ENCODE measurements at regions not wholly inside any gene's neighbourhood (a gene's known extent, or its start where the extent isn't known, plus 50 kb on each side); places are given as distances from the start of the nearest gene placed in this dataset.

- TF ChIP-seq CTCF (IDR thresholded peaks at IDR 0.05; ENCODE audit: low read depth, low read length, missing input control) (no peak), GABPA (IDR thresholded peaks at IDR 0.05 in 1 of 2, conservative IDR thresholded peaks at IDR 0.05 in 1 of 2) (no peak), YY1 (IDR thresholded peaks at IDR 0.05) (no peak), MAX (IDR thresholded peaks at IDR 0.05) (no peak), REST (IDR thresholded peaks at IDR 0.05) (no peak), TAF1 (conservative IDR thresholded peaks at IDR 0.05) (no peak), EGR1 (IDR thresholded peaks at IDR 0.05; ENCODE audit: low read depth in 2 of 2) (no peak), JUND (IDR thresholded peaks at IDR 0.05) (no peak)
These were observed 508.8 kb downstream of the TYW1 start for GRCh38 chr7:67505449-67505848.
